Uterus (tissue), 2 donors: ENCODE measurements at regions not wholly inside any gene's neighbourhood (a gene's known extent, or its start where the extent isn't known, plus 50 kb on each side); places are given as distances from the start of the nearest gene placed in this dataset.

ENCODE experiments used
- CTCF ChIP-seq, 4 experiments: fragments of 200-600 bp in 2 of 4; fragments of 450-650 bp in 2 of 4; sonication (generic) in 2 of 4; IDR thresholded peaks; one replicate each; pipeline ENCODE4 v1.5.1; 2016 to 2019; ENCODE audit warnings: antibody characterized with exemption in 4 of 4, mild to moderate bottlenecking in 2 of 4, moderate library complexity in 1 of 4
- POLR2A ChIP-seq, 2 donors: fragments of 450-650 bp; IDR thresholded peaks; one replicate each; pipeline ENCODE4 v1.6.1; 2016; ENCODE audit warnings: antibody characterized with exemption in 2 of 2, mild to moderate bottlenecking in 1 of 2, moderate library complexity in 1 of 2

GRCh38 chr17:72296456-72296855 is 175.6 kb downstream of the SOX9 start:
- TF ChIP-seq CTCF (IDR thresholded peaks at IDR 0.05) (no peak), POLR2A (IDR thresholded peaks at IDR 0.05) (no peak)
